Neural cell (in vitro differentiated cells): ENCODE measurements at regions not wholly inside any gene's neighbourhood (a gene's known extent, or its start where the extent isn't known, plus 50 kb on each side); places are given as distances from the start of the nearest gene placed in this dataset.

Experiments
- CTCF ChIP-seq: fragments of 450-650 bp; IDR thresholded peaks from 2 replicates; pipeline ENCODE4 v1.5.1; 2014; ENCODE audit warnings: antibody characterized with exemption, mild to moderate bottlenecking, moderate library complexity; ENCODE audit not compliant: poor library complexity, severe bottlenecking
- POLR2AphosphoS5 ChIP-seq: IDR thresholded peaks from 2 replicates; pipeline ENCODE4 v1.6.1; 2012

- TF ChIP-seq POLR2AphosphoS5 (no peak), CTCF (no peak)
Measured at GRCh38 chr19:27676334-27676733, 1536.6 kb downstream of the UQCRFS1 start.
